Ectodermal cell (in vitro differentiated cells): ENCODE measurements at regions not wholly inside any gene's neighbourhood (a gene's known extent, or its start where the extent isn't known, plus 50 kb on each side); places are given as distances from the start of the nearest gene placed in this dataset.
"Not testable (repeated sequence)": the region's sequence is repeated elsewhere in the genome, so short reads cannot be mapped to it uniquely, and the experiment has no call there.

Experiments
- H3K27ac ChIP-seq: 2 replicates; pipeline ENCODE4 v1.7.0; 2013; ENCODE audit warnings: mild to moderate bottlenecking, low read depth, low read length; ENCODE audit not compliant: insufficient read depth, poor library complexity, severe bottlenecking
- H3K27me3 ChIP-seq: 2 replicates; pipeline ENCODE4 v1.7.0; 2013; ENCODE audit warnings: mild to moderate bottlenecking, low read length; ENCODE audit not compliant: insufficient read depth, control insufficient read depth, poor library complexity, severe bottlenecking
- H3K36me3 ChIP-seq: one replicate; pipeline ENCODE4 v1.7.0; 2013; ENCODE audit warnings: low read length; ENCODE audit not compliant: control insufficient read depth, insufficient read depth
- H3K4me1 ChIP-seq: one replicate; pipeline ENCODE4 v1.7.0; 2013; ENCODE audit warnings: low read length; ENCODE audit not compliant: control insufficient read depth, insufficient read depth
- H3K4me3 ChIP-seq: 2 replicates; pipeline ENCODE4 v1.7.0; 2013; ENCODE audit warnings: low read depth, low read length, control low read depth; ENCODE audit not compliant: insufficient read depth
- H3K9me3 ChIP-seq: 2 replicates; pipeline ENCODE4 v1.7.0; 2013; ENCODE audit warnings: mild to moderate bottlenecking, low read length, moderate library complexity; ENCODE audit not compliant: control insufficient read depth
- WGBS, 2 experiments: methylation state at CpG; one replicate each; pipeline ENCODE4 v1.1.7; 2013; ENCODE audit warnings: missing lambda C conversion rate in 2 of 2; 5-methylcytosine and 5-hydroxymethylcytosine counted together

GRCh38 chr6:113219783-113220182 lies 637.4 kb upstream of the MARCKS start:
- Histone ChIP-seq H3K27me3 (no peaks in the 10 kb centered on the region), H3K27ac (no peak overlapping the region), H3K36me3 (no peaks in the 10 kb centered on the region), H3K4me1 (no peaks in the 10 kb centered on the region), H3K9me3 (no peaks in the 10 kb centered on the region), H3K4me3 (no peak overlapping the region)
- 97 to 100% methylated on average over 1 to 2 of the region's 2 CpGs for WGBS, 2 experiments

- H3K4me1 ChIP-seq: no peaks in the 10 kb centered on the region
- H3K36me3 ChIP-seq: no peaks in the 10 kb centered on the region
- H3K4me3 ChIP-seq: no peak overlapping the region
- WGBS, 2 experiments: 96 to 100% methylated on average over 2 of the region's 2 CpGs
- no peaks in the 10 kb centered on the region for H3K9me3 ChIP-seq
- H3K27me3 ChIP-seq: no peaks in the 10 kb centered on the region
- H3K27ac ChIP-seq: no peak overlapping the region
These were observed 636.3 kb upstream of the MARCKS start for GRCh38 chr6:113220832-113221231.

- 93 to 96% methylated on average over 20 of the region's 20 CpGs for WGBS, 2 experiments
- Histone ChIP-seq H3K27ac (no peak overlapping the region), H3K9me3 (no peaks in the 10 kb centered on the region), H3K4me3 (no peak overlapping the region), H3K4me1 (no peaks in the 10 kb centered on the region), H3K27me3 (no peaks in the 10 kb centered on the region), H3K36me3 (no peaks in the 10 kb centered on the region)
These were observed 635.3 kb upstream of the MARCKS start for GRCh38 chr6:113221850-113222249.

- Histone ChIP-seq H3K4me3 (no peak overlapping the region), H3K27me3 (no peaks in the 10 kb centered on the region), H3K4me1 (no peaks in the 10 kb centered on the region), H3K36me3 (no peaks in the 10 kb centered on the region), H3K9me3 (no peaks in the 10 kb centered on the region), H3K27ac (no peak overlapping the region)
- WGBS, 2 experiments: 100% methylated on average over 1 of the region's 1 CpG; no CpG with 5 or more reads in 1 of the 2 experiments
These were observed 611.0 kb upstream of the MARCKS start for GRCh38 chr6:113246186-113246585.

GRCh38 chr6:113248532-113248931 lies 608.6 kb upstream of the MARCKS start:
- H3K27ac ChIP-seq: no peak overlapping the region
- H3K27me3 ChIP-seq: no peaks in the 10 kb centered on the region
- H3K4me3 ChIP-seq: no peak overlapping the region
- 95 to 98% methylated on average over 2 of the region's 2 CpGs for WGBS, 2 experiments
- H3K36me3 ChIP-seq: no peaks in the 10 kb centered on the region
- no peaks in the 10 kb centered on the region for H3K4me1 ChIP-seq
- H3K9me3 ChIP-seq: no peaks in the 10 kb centered on the region

- not testable (repeated sequence) for H3K4me1 ChIP-seq, H3K4me3 ChIP-seq, H3K9me3 ChIP-seq, H3K36me3 ChIP-seq, H3K27me3 ChIP-seq, H3K27ac ChIP-seq
These were observed 603.0 kb upstream of the MARCKS start for GRCh38 chr6:113254194-113254593.

GRCh38 chr6:113258771-113259170 lies 598.4 kb upstream of the MARCKS start:
- H3K4me1 ChIP-seq: no peaks in the 10 kb centered on the region
- H3K27me3 ChIP-seq: no peaks in the 10 kb centered on the region
- H3K27ac ChIP-seq: no peak overlapping the region
- no peaks in the 10 kb centered on the region for H3K9me3 ChIP-seq
- H3K36me3 ChIP-seq: no peaks in the 10 kb centered on the region
- H3K4me3 ChIP-seq: no peak overlapping the region
- 89 to 100% methylated on average over 1 of the region's 1 CpG for WGBS, 2 experiments

GRCh38 chr6:113271437-113271836 lies 585.7 kb upstream of the MARCKS start:
- no peaks in the 10 kb centered on the region for H3K27me3 ChIP-seq
- H3K36me3 ChIP-seq: no peaks in the 10 kb centered on the region
- H3K9me3 ChIP-seq: peaks cover 2% of the 10 kb centered on the region

GRCh38 chr6:113276601-113277000 lies 580.5 kb upstream of the MARCKS start:
- H3K4me3 ChIP-seq: no peak overlapping the region
- 100% methylated on average over 1 of the region's 2 CpGs; no CpG with 5 or more reads in 1 of the 2 experiments for WGBS, 2 experiments

More at GRCh38 chr6:113271437-113271836, 585.7 kb upstream of the MARCKS start:
- no peak overlapping the region for H3K27ac ChIP-seq
- H3K4me3 ChIP-seq: no peak overlapping the region
- no peaks in the 10 kb centered on the region for H3K4me1 ChIP-seq

GRCh38 chr6:113277111-113277510 lies 580.0 kb upstream of the MARCKS start:
- Histone ChIP-seq H3K9me3 (no peaks in the 10 kb centered on the region), H3K4me1 (no peaks in the 10 kb centered on the region), H3K27me3 (no peaks in the 10 kb centered on the region), H3K27ac (no peak overlapping the region), H3K36me3 (no peaks in the 10 kb centered on the region), H3K4me3 (no peak overlapping the region)
- WGBS, 2 experiments: 100% methylated on average over 1 of the region's 1 CpG

More at GRCh38 chr6:113276601-113277000, 580.5 kb upstream of the MARCKS start:
- Histone ChIP-seq H3K27ac (no peak overlapping the region), H3K27me3 (no peaks in the 10 kb centered on the region), H3K36me3 (no peaks in the 10 kb centered on the region), H3K4me1 (no peaks in the 10 kb centered on the region), H3K9me3 (no peaks in the 10 kb centered on the region)

GRCh38 chr6:113281014-113281413 lies 576.1 kb upstream of the MARCKS start:
- H3K36me3 ChIP-seq: no peaks in the 10 kb centered on the region
- H3K4me1 ChIP-seq: no peaks in the 10 kb centered on the region
- H3K4me3 ChIP-seq: no peak overlapping the region

More at GRCh38 chr6:113281014-113281413, 576.1 kb upstream of the MARCKS start:
- no peaks in the 10 kb centered on the region for H3K27me3 ChIP-seq
- no peak overlapping the region for H3K27ac ChIP-seq
- no peaks in the 10 kb centered on the region for H3K9me3 ChIP-seq
